ENCODE measurements at regions not wholly inside any gene's neighbourhood (a gene's known extent, or its start where the extent isn't known, plus 50 kb on each side); places are given as distances from the start of the nearest gene placed in this dataset.

- no peak for TF ChIP-seq ATF7 (IDR thresholded peaks at IDR 0.05)
- TF ChIP-seq ELK3 (CRISPR knock-in tag; IDR thresholded peaks at IDR 0.05) = no peak
- no peak for TF ChIP-seq ZC3H11A (IDR thresholded peaks at IDR 0.05; ENCODE audit: low read depth, low read length)
- TF ChIP-seq CTCF (IDR thresholded peaks at IDR 0.05 in 2 of 3, conservative IDR thresholded peaks at IDR 0.05 in 1 of 3; ENCODE audit: insufficient read depth in 2 of 3, low read depth in 1 of 3, low read length in 3 of 3) = no peak
- no peak for TF ChIP-seq BCL6 (CRISPR knock-in tag; IDR thresholded peaks at IDR 0.05)
Observed at GRCh38 chr14:30803185-30803584, 71.2 kb upstream of the COCH start.
